Endodermal cell (in vitro differentiated cells): ENCODE measurements at regions not wholly inside any gene's neighbourhood (a gene's known extent, or its start where the extent isn't known, plus 50 kb on each side); places are given as distances from the start of the nearest gene placed in this dataset.

Experiments used
- DNase-seq: peaks from one replicate; pipeline ENCODE4 v3.0.0-alpha.2; 2017
- H3K27ac ChIP-seq: 2 replicates; pipeline ENCODE4 v1.5.1; 2013; ENCODE audit warnings: mild to moderate bottlenecking, low read depth, low read length, moderate library complexity
- H3K27me3 ChIP-seq: 2 replicates; pipeline ENCODE4 v1.6.1; 2013; ENCODE audit warnings: mild to moderate bottlenecking, low read length, moderate library complexity; ENCODE audit not compliant: insufficient read depth, control insufficient read depth, poor library complexity, severe bottlenecking
- H3K36me3 ChIP-seq: 2 replicates; pipeline ENCODE4 v1.7.0; 2013; ENCODE audit warnings: mild to moderate bottlenecking, low read length, moderate library complexity; ENCODE audit not compliant: control insufficient read depth, insufficient read depth
- H3K4me1 ChIP-seq: one replicate; pipeline ENCODE4 v1.7.0; 2013; ENCODE audit warnings: low read length; ENCODE audit not compliant: control insufficient read depth, insufficient read depth
- H3K4me3 ChIP-seq: 2 replicates; pipeline ENCODE4 v1.5.1; 2013; ENCODE audit warnings: mild to moderate bottlenecking, low read length, moderate library complexity
- H3K9ac ChIP-seq: 2 replicates; pipeline ENCODE4 v1.6.1; 2013; ENCODE audit warnings: mild to moderate bottlenecking, low read length, moderate library complexity; ENCODE audit not compliant: poor library complexity, severe bottlenecking; ENCODE audit errors: extremely low read depth
- H3K9me3 ChIP-seq: 2 replicates; pipeline ENCODE4 v1.6.1; 2013; ENCODE audit warnings: mild to moderate bottlenecking, low read length, moderate library complexity; ENCODE audit not compliant: control insufficient read depth
- H3K27ac Mint-ChIP-seq: 2 replicates; pipeline ENCODE4 v1.8.0; 2020; ENCODE audit warnings: mixed read lengths
- H3K27me3 Mint-ChIP-seq: 2 replicates; pipeline ENCODE4 v1.8.0; 2021; ENCODE audit warnings: mild to moderate bottlenecking, mixed read lengths; ENCODE audit not compliant: insufficient read depth
- H3K36me3 Mint-ChIP-seq: 2 replicates; pipeline ENCODE4 v1.8.0; 2020; ENCODE audit warnings: low read depth, mixed read lengths
- H3K4me1 Mint-ChIP-seq: 2 replicates; pipeline ENCODE4 v1.8.0; 2020; ENCODE audit warnings: mixed read lengths
- H3K4me3 Mint-ChIP-seq: 2 replicates; pipeline ENCODE4 v1.8.0; 2020; ENCODE audit warnings: mild to moderate bottlenecking, moderate library complexity, mixed read lengths
- H3K9me3 Mint-ChIP-seq: 2 replicates; pipeline ENCODE4 v1.8.0; 2020; ENCODE audit warnings: mild to moderate bottlenecking, mixed read lengths
- WGBS, 2 experiments: methylation state at CpG; one replicate each; pipeline versions ENCODE4 v1.1.5 to v1.1.7; 2013; ENCODE audit warnings: missing lambda C conversion rate in 2 of 2, mixed read lengths in 1 of 2; ENCODE audit not compliant: insufficient coverage in 1 of 2, insufficient read length in 1 of 2; 5-methylcytosine and 5-hydroxymethylcytosine counted together
- TF ChIP-seq, protein P1 (sequence below): fragments of 200-600 bp; sonication (generic); conservative IDR thresholded peaks from 2 replicates; pipeline ENCODE4 v1.5.0; 2021; ENCODE audit warnings: antibody characterized with exemption, mild to moderate bottlenecking

GRCh38 chr4:138509346-138509745 lies 267.2 kb upstream of the SLC7A11 start:
- peaks cover 3% of the 10 kb centered on the region for H3K27me3 Mint-ChIP-seq
- H3K9me3 Mint-ChIP-seq = peaks cover 12% of the 10 kb centered on the region
- TF ChIP-seq, protein P1, sequence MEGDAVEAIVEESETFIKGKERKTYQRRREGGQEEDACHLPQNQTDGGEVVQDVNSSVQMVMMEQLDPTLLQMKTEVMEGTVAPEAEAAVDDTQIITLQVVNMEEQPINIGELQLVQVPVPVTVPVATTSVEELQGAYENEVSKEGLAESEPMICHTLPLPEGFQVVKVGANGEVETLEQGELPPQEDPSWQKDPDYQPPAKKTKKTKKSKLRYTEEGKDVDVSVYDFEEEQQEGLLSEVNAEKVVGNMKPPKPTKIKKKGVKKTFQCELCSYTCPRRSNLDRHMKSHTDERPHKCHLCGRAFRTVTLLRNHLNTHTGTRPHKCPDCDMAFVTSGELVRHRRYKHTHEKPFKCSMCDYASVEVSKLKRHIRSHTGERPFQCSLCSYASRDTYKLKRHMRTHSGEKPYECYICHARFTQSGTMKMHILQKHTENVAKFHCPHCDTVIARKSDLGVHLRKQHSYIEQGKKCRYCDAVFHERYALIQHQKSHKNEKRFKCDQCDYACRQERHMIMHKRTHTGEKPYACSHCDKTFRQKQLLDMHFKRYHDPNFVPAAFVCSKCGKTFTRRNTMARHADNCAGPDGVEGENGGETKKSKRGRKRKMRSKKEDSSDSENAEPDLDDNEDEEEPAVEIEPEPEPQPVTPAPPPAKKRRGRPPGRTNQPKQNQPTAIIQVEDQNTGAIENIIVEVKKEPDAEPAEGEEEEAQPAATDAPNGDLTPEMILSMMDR = no peak
- no peak overlapping the region for H3K27ac Mint-ChIP-seq
- Histone ChIP-seq H3K27me3 (no peaks in the 10 kb centered on the region), H3K9ac (no peak overlapping the region), H3K27ac (no peak overlapping the region), H3K4me3 (no peak overlapping the region), H3K36me3 (no peaks in the 10 kb centered on the region), H3K4me1 (no peaks in the 10 kb centered on the region), H3K9me3 (no peaks in the 10 kb centered on the region)
- DNase-seq = no peak
- no peaks in the 10 kb centered on the region for H3K36me3 Mint-ChIP-seq
- 45 to 67% methylated on average over 1 of the region's 1 CpG for WGBS, 2 experiments
- peaks cover 11% of the 10 kb centered on the region for H3K4me1 Mint-ChIP-seq
- no peak overlapping the region for H3K4me3 Mint-ChIP-seq

GRCh38 chr4:138507522-138507921 lies 265.4 kb upstream of the SLC7A11 start:
- WGBS, 2 experiments = 43 to 75% methylated on average over 1 to 2 of the region's 2 CpGs
- no peak overlapping the region for H3K9ac ChIP-seq
- Mint-ChIP-seq H3K27ac (no peak overlapping the region), H3K4me3 (no peak overlapping the region), H3K9me3 (peaks cover 29% of the 10 kb centered on the region), H3K36me3 (peaks cover 2% of the 10 kb centered on the region), H3K27me3 (peaks cover 3% of the 10 kb centered on the region), H3K4me1 (peaks cover 5% of the 10 kb centered on the region)
- H3K36me3 ChIP-seq = no peaks in the 10 kb centered on the region
- no peaks in the 10 kb centered on the region for H3K27me3 ChIP-seq
- H3K4me1 ChIP-seq = no peaks in the 10 kb centered on the region
- TF ChIP-seq, protein P1 = no peak
- H3K4me3 ChIP-seq = no peak overlapping the region
- H3K9me3 ChIP-seq = peaks cover 9% of the 10 kb centered on the region
- DNase-seq = no peak
- H3K27ac ChIP-seq = no peak overlapping the region

DNA sequence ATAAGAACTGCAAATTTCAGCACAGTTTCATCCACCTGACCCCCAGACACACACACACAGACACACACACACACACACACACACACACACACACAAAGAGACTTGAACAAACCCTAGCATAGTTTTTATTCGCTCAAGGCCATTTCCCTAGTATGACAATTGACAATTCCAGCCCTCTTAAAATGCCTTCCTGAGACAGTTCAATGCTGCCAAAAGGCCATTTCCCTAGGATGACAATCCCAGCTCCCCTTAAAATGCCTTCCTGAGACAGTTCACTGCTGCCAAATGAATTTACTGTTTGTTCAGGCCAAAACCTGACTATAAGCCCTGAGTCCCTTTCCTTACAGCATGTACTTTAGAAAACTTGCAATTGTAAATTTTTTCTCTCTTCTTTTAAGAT lies 259.5 kb upstream of the SLC7A11 start:
- Mint-ChIP-seq H3K36me3 (peaks cover 2% of the 10 kb centered on the region), H3K4me1 (no peaks in the 10 kb centered on the region)

More for the DNA sequence above, 259.5 kb upstream of the SLC7A11 start:
- H3K27me3 ChIP-seq = no peaks in the 10 kb centered on the region
- no peak overlapping the region for H3K27ac Mint-ChIP-seq
- H3K27ac ChIP-seq = no peak overlapping the region
- H3K4me3 ChIP-seq = no peak overlapping the region
- H3K27me3 Mint-ChIP-seq = no peaks in the 10 kb centered on the region
- no peaks in the 10 kb centered on the region for H3K36me3 ChIP-seq
- TF ChIP-seq, protein P1 = no peak
- no peak for DNase-seq
- H3K4me1 ChIP-seq = no peaks in the 10 kb centered on the region
- H3K9ac ChIP-seq = no peak overlapping the region
- WGBS, 2 experiments = 86 to 95% methylated on average over 1 of the region's 1 CpG
- H3K9me3 Mint-ChIP-seq = peaks cover 63% of the 10 kb centered on the region
- peaks cover 17% of the 10 kb centered on the region for H3K9me3 ChIP-seq
- no peak overlapping the region for H3K4me3 Mint-ChIP-seq
